ENCODE measurements at regions not wholly inside any gene's neighbourhood (a gene's known extent, or its start where the extent isn't known, plus 50 kb on each side); places are given as distances from the start of the nearest gene placed in this dataset.

DNA sequence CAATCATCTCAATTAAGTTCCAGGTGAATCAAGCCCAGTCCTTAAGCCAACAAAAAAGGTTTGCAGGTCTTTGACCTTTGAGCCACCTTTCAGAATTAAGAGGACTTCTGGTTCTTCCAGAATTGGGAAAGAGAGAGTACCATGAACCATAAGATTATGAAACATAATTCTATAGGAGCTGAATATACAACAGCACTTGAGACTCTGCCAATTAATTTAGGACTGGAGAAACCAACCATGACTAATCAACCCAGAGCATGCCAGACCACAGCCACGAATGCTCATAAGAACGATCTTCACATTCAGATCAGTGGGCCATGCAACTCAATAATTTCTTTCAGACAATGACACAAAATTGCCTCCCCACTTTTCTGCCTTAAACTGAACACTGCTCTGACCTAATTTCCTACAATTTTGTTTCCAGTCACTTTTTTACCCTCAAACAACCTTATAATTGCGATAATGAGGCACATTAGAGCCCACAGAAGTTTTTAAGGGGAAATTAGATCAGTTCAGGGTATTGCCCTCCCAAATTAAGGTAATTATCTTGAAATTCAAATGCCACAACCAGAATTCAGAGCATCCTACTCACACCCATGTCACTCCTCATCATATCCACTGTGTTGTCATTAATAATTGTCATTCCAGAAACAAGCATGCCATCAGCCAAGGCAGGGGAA, 213.4 kb downstream of the ATPSCKMT start:
- TF ChIP-seq, protein P1, sequence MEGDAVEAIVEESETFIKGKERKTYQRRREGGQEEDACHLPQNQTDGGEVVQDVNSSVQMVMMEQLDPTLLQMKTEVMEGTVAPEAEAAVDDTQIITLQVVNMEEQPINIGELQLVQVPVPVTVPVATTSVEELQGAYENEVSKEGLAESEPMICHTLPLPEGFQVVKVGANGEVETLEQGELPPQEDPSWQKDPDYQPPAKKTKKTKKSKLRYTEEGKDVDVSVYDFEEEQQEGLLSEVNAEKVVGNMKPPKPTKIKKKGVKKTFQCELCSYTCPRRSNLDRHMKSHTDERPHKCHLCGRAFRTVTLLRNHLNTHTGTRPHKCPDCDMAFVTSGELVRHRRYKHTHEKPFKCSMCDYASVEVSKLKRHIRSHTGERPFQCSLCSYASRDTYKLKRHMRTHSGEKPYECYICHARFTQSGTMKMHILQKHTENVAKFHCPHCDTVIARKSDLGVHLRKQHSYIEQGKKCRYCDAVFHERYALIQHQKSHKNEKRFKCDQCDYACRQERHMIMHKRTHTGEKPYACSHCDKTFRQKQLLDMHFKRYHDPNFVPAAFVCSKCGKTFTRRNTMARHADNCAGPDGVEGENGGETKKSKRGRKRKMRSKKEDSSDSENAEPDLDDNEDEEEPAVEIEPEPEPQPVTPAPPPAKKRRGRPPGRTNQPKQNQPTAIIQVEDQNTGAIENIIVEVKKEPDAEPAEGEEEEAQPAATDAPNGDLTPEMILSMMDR (IDR thresholded peaks at IDR 0.05; ENCODE audit: borderline replicate concordance, control extremely low read depth, extremely low read depth, insufficient read depth, missing control alignments) = no peak
- in situ Hi-C loops (cut with MboI; ENCODE audit: low sequenced_read_pairs, unreplicated experiment) = no loop called here
- no peak for DNase-seq (ENCODE audit: low spot score)

- in situ Hi-C loops (cut with MboI; ENCODE audit: low sequenced_read_pairs, unreplicated experiment) = no loop called here
- TF ChIP-seq, protein P1 (IDR thresholded peaks at IDR 0.05; ENCODE audit: borderline replicate concordance, control extremely low read depth, extremely low read depth, insufficient read depth, missing control alignments) = no peak
- no peak for DNase-seq (ENCODE audit: low spot score)
Measured at GRCh38 chr5:10034001-10034400, 215.7 kb downstream of the ATPSCKMT start.

- no peak for DNase-seq (ENCODE audit: low spot score)
- in situ Hi-C loops (cut with MboI; ENCODE audit: low sequenced_read_pairs, unreplicated experiment) = no loop called here
- TF ChIP-seq, protein P1 (IDR thresholded peaks at IDR 0.05; ENCODE audit: borderline replicate concordance, control extremely low read depth, extremely low read depth, insufficient read depth, missing control alignments) = no peak
Measured at GRCh38 chr5:10031817-10032216, 217.9 kb downstream of the ATPSCKMT start.

DNA sequence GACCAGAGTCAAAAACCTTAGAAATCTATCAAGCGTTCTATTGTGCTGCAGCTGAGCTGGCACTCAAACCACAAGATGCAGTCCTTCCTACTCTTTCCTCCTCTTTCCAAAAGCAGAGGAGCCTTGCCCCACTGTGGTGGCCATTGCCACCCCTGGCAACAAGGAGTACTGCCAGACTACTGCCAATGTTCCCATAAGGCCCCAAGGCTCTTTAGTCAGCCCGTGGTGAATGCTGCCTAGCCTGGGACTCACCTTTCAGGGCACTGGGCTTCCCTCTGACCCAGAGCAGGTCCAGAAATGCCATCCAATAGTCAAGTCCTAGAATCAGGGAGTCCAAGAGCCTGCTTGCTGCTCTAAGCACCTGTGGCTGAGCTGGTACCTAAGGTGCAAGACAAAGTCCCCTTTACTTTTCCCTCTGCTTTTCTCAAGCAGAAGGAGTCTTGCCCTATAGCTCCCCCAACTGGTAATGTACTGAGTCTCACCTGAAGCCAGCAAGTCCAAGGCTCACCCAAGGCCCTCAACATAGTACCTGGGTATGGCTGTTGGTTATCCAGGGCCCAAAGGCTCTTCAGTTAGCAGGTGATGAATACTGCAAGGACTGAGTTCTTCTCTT, 219.4 kb downstream of the ATPSCKMT start:
- TF ChIP-seq, protein P1 (IDR thresholded peaks at IDR 0.05; ENCODE audit: borderline replicate concordance, control extremely low read depth, extremely low read depth, insufficient read depth, missing control alignments) = no peak
- in situ Hi-C loops (cut with MboI; ENCODE audit: low sequenced_read_pairs, unreplicated experiment) = no loop called here
- no peak for DNase-seq (ENCODE audit: low spot score)

DNA sequence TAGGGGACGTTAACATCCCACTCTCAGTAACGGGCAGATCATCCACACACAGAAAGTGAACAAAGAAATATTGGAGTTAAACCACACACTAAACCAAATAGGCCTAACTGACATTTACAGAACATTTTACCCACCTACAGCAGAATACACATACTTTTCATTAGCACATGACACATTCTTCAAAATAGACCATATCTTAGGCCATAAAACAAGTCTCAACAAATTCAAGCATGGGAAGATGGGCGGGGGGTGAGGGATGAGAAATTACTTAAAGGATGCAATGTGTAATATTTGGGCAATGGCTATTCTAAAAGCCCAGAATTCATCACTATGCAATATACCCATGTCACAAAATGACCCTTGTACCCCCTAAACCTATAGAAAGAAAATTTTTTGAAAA, 226.2 kb downstream of the ATPSCKMT start:
- no peak for DNase-seq (ENCODE audit: low spot score)
- in situ Hi-C loops (cut with MboI; ENCODE audit: low sequenced_read_pairs, unreplicated experiment) = no loop called here
- TF ChIP-seq, protein P1 (IDR thresholded peaks at IDR 0.05; ENCODE audit: borderline replicate concordance, control extremely low read depth, extremely low read depth, insufficient read depth, missing control alignments) = no peak

DNA sequence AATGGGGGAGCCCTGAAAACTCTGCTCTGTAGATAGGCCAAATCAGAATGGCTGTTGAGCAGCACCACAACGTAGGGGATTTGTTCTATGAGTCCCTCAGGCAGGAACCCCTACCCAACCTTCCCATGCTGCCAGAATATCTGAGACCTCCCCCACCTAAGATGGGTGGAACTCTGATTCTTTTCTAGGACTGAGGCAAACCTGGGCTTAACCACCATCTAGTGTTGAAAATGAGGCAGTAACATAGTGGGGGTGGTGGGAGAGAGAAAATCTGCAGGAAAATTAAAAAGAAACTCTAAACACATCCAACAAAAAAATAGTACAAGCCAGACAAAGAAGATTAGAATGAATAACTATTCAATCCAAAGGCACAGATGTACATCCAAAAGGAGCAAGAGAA, 228.4 kb downstream of the ATPSCKMT start:
- in situ Hi-C loops (cut with MboI; ENCODE audit: low sequenced_read_pairs, unreplicated experiment) = no loop called here
- no peak for DNase-seq (ENCODE audit: low spot score)

More for the DNA sequence above, 228.4 kb downstream of the ATPSCKMT start:
- TF ChIP-seq, protein P1 (IDR thresholded peaks at IDR 0.05; ENCODE audit: borderline replicate concordance, control extremely low read depth, extremely low read depth, insufficient read depth, missing control alignments) = no peak
